Mesendoderm (in vitro differentiated cells): ENCODE measurements at regions not wholly inside any gene's neighbourhood (a gene's known extent, or its start where the extent isn't known, plus 50 kb on each side); places are given as distances from the start of the nearest gene placed in this dataset.

Experiments used
- DNase-seq: peaks from one replicate; pipeline ENCODE4 v3.0.0; 2013
- H2AK5ac ChIP-seq: 2 replicates; pipeline ENCODE4 v1.6.1; 2013; ENCODE audit warnings: low read length, inconsistent platforms
- H2BK120ac ChIP-seq: 2 replicates; pipeline ENCODE4 v1.6.1; 2013; ENCODE audit warnings: low read depth, mild to moderate bottlenecking, low read length, moderate library complexity, mixed read lengths
- H2BK15ac ChIP-seq: replicated peaks from 2 replicates; pipeline ENCODE4 v1.6.1; 2013; ENCODE audit warnings: low read depth, mild to moderate bottlenecking, moderate library complexity
- H2BK5ac ChIP-seq: 2 replicates; pipeline ENCODE4 v1.6.1; 2013; ENCODE audit warnings: low read length, inconsistent platforms
- H3K18ac ChIP-seq: 2 replicates; pipeline ENCODE4 v1.6.1; 2013; ENCODE audit warnings: mild to moderate bottlenecking, low read length, mixed read lengths
- H3K23ac ChIP-seq: one replicate; pipeline ENCODE4 v1.6.1; 2013; ENCODE audit warnings: low read length
- H3K27ac ChIP-seq: 2 replicates; pipeline ENCODE4 v1.5.1; 2013; ENCODE audit warnings: low read depth, mild to moderate bottlenecking, inconsistent platforms, low read length, moderate library complexity
- H3K27me3 ChIP-seq: 2 replicates; pipeline ENCODE4 v1.6.1; 2013; ENCODE audit warnings: low read length, control low read depth, mild to moderate bottlenecking, inconsistent platforms; ENCODE audit not compliant: insufficient read depth, poor library complexity
- H3K36me3 ChIP-seq: 2 replicates; pipeline ENCODE4 v1.6.1; 2013; ENCODE audit warnings: low read length, inconsistent platforms; ENCODE audit not compliant: control insufficient read depth, insufficient read depth
- H3K4ac ChIP-seq: one replicate; pipeline ENCODE4 v1.6.1; 2013; ENCODE audit warnings: low read depth, mild to moderate bottlenecking, low read length, moderate library complexity
- H3K4me1 ChIP-seq: 2 replicates; pipeline ENCODE4 v1.6.1; 2013; ENCODE audit warnings: low read depth, low read length, inconsistent platforms; ENCODE audit not compliant: control insufficient read depth
- H3K4me2 ChIP-seq: 2 replicates; pipeline ENCODE4 v1.6.1; 2013; ENCODE audit warnings: low read length
- H3K4me3 ChIP-seq: 2 replicates; pipeline ENCODE4 v1.5.1; 2013; ENCODE audit warnings: mild to moderate bottlenecking, low read length
- H3K56ac ChIP-seq: one replicate; pipeline ENCODE4 v1.6.1; 2013; ENCODE audit warnings: low read length
- H3K79me1 ChIP-seq: 2 replicates; pipeline ENCODE4 v1.6.1; 2013; ENCODE audit warnings: low read length, inconsistent platforms
- H3K79me2 ChIP-seq: 2 replicates; pipeline ENCODE4 v1.6.1; 2013; ENCODE audit warnings: mild to moderate bottlenecking, low read length; ENCODE audit not compliant: control insufficient read depth, insufficient read depth
- H3K9ac ChIP-seq: 2 replicates; pipeline ENCODE4 v1.6.1; 2013; ENCODE audit warnings: low read length, inconsistent platforms
- H4K5ac ChIP-seq: one replicate; pipeline ENCODE4 v1.6.1; 2013; ENCODE audit warnings: low read length
- H4K8ac ChIP-seq: one replicate; pipeline ENCODE4 v1.6.1; 2013; ENCODE audit warnings: low read depth, mild to moderate bottlenecking, control low read depth, low read length, moderate library complexity
- WGBS: extraction: QIAGEN DNeasy Blood & Tissue Kit; methylation state at CpG from one replicate; pipeline ENCODE4 v1.1.7; 2013; ENCODE audit warnings: low lambda C conversion rate, missing lambda C conversion rate; ENCODE audit not compliant: insufficient coverage; ENCODE audit errors: extremely low coverage; 5-methylcytosine and 5-hydroxymethylcytosine counted together

GRCh38 chr7:127530148-127530547 lies 55.2 kb downstream of the GCC1 start:
- Histone ChIP-seq H3K36me3 (no peaks in the 10 kb centered on the region), H3K18ac (no peak overlapping the region), H3K4me2 (no peak overlapping the region), H3K56ac (no peak overlapping the region), H2BK5ac (no peak overlapping the region), H3K27me3 (no peaks in the 10 kb centered on the region), H3K4me3 (no peak overlapping the region), H3K79me2 (no peaks in the 10 kb centered on the region), H3K79me1 (no peaks in the 10 kb centered on the region), H2BK15ac (no peak overlapping the region), H4K8ac (no peak overlapping the region), H3K9ac (no peak overlapping the region), H3K4ac (no peak overlapping the region), H3K27ac (no peak overlapping the region), H3K4me1 (no peaks in the 10 kb centered on the region), H2BK120ac (no peak overlapping the region), H3K23ac (no peak overlapping the region), H2AK5ac (no peak overlapping the region), H4K5ac (no peak overlapping the region)
- no CpG with 5 or more reads among the region's 1 CpG for WGBS
- DNase-seq, result no peak

- DNase-seq, result peak; percentile 17
- Histone ChIP-seq H2AK5ac (no peak overlapping the region), H3K36me3 (no peaks in the 10 kb centered on the region), H2BK15ac (no peak overlapping the region), H3K79me2 (no peaks in the 10 kb centered on the region), H4K8ac (no peak overlapping the region), H3K27ac (no peak overlapping the region), H3K9ac (no peak overlapping the region), H3K4ac (no peak overlapping the region), H3K56ac (no peak overlapping the region), H3K4me1 (no peaks in the 10 kb centered on the region), H3K23ac (no peak overlapping the region), H4K5ac (no peak overlapping the region), H2BK5ac (no peak overlapping the region), H2BK120ac (no peak overlapping the region), H3K4me3 (no peak overlapping the region), H3K18ac (no peak overlapping the region), H3K27me3 (no peaks in the 10 kb centered on the region), H3K79me1 (no peaks in the 10 kb centered on the region), H3K4me2 (no peak overlapping the region)
- WGBS, result no CpG with 5 or more reads among the region's 4 CpGs
Observed at GRCh38 chr7:127527561-127527960, 57.8 kb downstream of the GCC1 start.

- no peak overlapping the region for H4K8ac ChIP-seq
- no peak overlapping the region for H3K4me2 ChIP-seq
- H3K23ac ChIP-seq, result no peak overlapping the region
- H3K79me1 ChIP-seq, result no peaks in the 10 kb centered on the region
- H3K79me2 ChIP-seq, result no peaks in the 10 kb centered on the region
- no peak overlapping the region for H3K56ac ChIP-seq
- no peaks in the 10 kb centered on the region for H3K4me1 ChIP-seq
- H3K18ac ChIP-seq, result no peak overlapping the region
- H2BK15ac ChIP-seq, result no peak overlapping the region
- no peak overlapping the region for H2BK5ac ChIP-seq
- no CpG with 5 or more reads among the region's 5 CpGs for WGBS
- no peaks in the 10 kb centered on the region for H3K36me3 ChIP-seq
- no peak overlapping the region for H3K4ac ChIP-seq
- H3K4me3 ChIP-seq, result no peak overlapping the region
- no peak overlapping the region for H4K5ac ChIP-seq
- H2AK5ac ChIP-seq, result no peak overlapping the region
- no peak overlapping the region for H2BK120ac ChIP-seq
- peak; percentile 13 for DNase-seq
- H3K27me3 ChIP-seq, result no peaks in the 10 kb centered on the region
- no peak overlapping the region for H3K27ac ChIP-seq
- no peak overlapping the region for H3K9ac ChIP-seq
Observed at GRCh38 chr7:127525866-127526480, 59.4 kb downstream of the GCC1 start.

GRCh38 chr7:127516320-127516719 lies 69.1 kb downstream of the GCC1 start:
- H2AK5ac ChIP-seq, result no peak overlapping the region
- no peaks in the 10 kb centered on the region for H3K79me2 ChIP-seq
- no peak overlapping the region for H3K56ac ChIP-seq
- no peak overlapping the region for H2BK15ac ChIP-seq
- no peak overlapping the region for H3K4me2 ChIP-seq
- no peak overlapping the region for H4K8ac ChIP-seq
- no peak overlapping the region for H3K4ac ChIP-seq
- H3K36me3 ChIP-seq, result no peaks in the 10 kb centered on the region
- no peaks in the 10 kb centered on the region for H3K4me1 ChIP-seq
- no peak overlapping the region for H3K27ac ChIP-seq
- no peak for DNase-seq
- no peak overlapping the region for H2BK5ac ChIP-seq
- no peaks in the 10 kb centered on the region for H3K27me3 ChIP-seq
- no peak overlapping the region for H3K4me3 ChIP-seq
- no CpG with 5 or more reads among the region's 2 CpGs for WGBS
- H3K9ac ChIP-seq, result no peak overlapping the region
- no peak overlapping the region for H4K5ac ChIP-seq
- H3K23ac ChIP-seq, result no peak overlapping the region
- H3K79me1 ChIP-seq, result no peaks in the 10 kb centered on the region
- no peak overlapping the region for H2BK120ac ChIP-seq
- no peak overlapping the region for H3K18ac ChIP-seq

GRCh38 chr7:127514499-127514898 lies 70.9 kb downstream of the GCC1 start:
- no peaks in the 10 kb centered on the region for H3K79me2 ChIP-seq
- no peaks in the 10 kb centered on the region for H3K4me1 ChIP-seq
- DNase-seq, result peak; percentile 42
- no peak overlapping the region for H3K4ac ChIP-seq
- no peak overlapping the region for H2BK120ac ChIP-seq
- H3K27ac ChIP-seq, result no peak overlapping the region
- H3K18ac ChIP-seq, result no peak overlapping the region
- no peak overlapping the region for H4K8ac ChIP-seq
- no peak overlapping the region for H4K5ac ChIP-seq
- no peak overlapping the region for H3K56ac ChIP-seq
- H3K79me1 ChIP-seq, result no peaks in the 10 kb centered on the region
- H3K4me3 ChIP-seq, result no peak overlapping the region
- H3K23ac ChIP-seq, result no peak overlapping the region
- no peak overlapping the region for H2BK15ac ChIP-seq
- no peaks in the 10 kb centered on the region for H3K36me3 ChIP-seq
- no peaks in the 10 kb centered on the region for H3K27me3 ChIP-seq
- H3K9ac ChIP-seq, result no peak overlapping the region
- no peak overlapping the region for H2BK5ac ChIP-seq
- H2AK5ac ChIP-seq, result no peak overlapping the region
- H3K4me2 ChIP-seq, result no peak overlapping the region

- no peak overlapping the region for H2BK5ac ChIP-seq
- H3K4me2 ChIP-seq, result no peak overlapping the region
- no peak overlapping the region for H3K27ac ChIP-seq
- no peaks in the 10 kb centered on the region for H3K36me3 ChIP-seq
- no CpG with 5 or more reads among the region's 11 CpGs for WGBS
- H3K18ac ChIP-seq, result no peak overlapping the region
- H3K27me3 ChIP-seq, result no peaks in the 10 kb centered on the region
- no peaks in the 10 kb centered on the region for H3K4me1 ChIP-seq
- H3K56ac ChIP-seq, result no peak overlapping the region
- no peak overlapping the region for H3K4me3 ChIP-seq
- no peaks in the 10 kb centered on the region for H3K79me2 ChIP-seq
- no peak overlapping the region for H3K23ac ChIP-seq
- H3K79me1 ChIP-seq, result no peaks in the 10 kb centered on the region
- no peak overlapping the region for H2AK5ac ChIP-seq
- no peak overlapping the region for H2BK120ac ChIP-seq
- DNase-seq, result no peak
- no peak overlapping the region for H2BK15ac ChIP-seq
- no peak overlapping the region for H3K9ac ChIP-seq
- no peak overlapping the region for H3K4ac ChIP-seq
- no peak overlapping the region for H4K5ac ChIP-seq
- H4K8ac ChIP-seq, result no peak overlapping the region
Observed at GRCh38 chr7:127513311-127513710, 72.1 kb downstream of the GCC1 start.
